Esophagus squamous epithelium (tissue), 4 donors: ENCODE measurements at regions not wholly inside any gene's neighbourhood (a gene's known extent, or its start where the extent isn't known, plus 50 kb on each side); places are given as distances from the start of the nearest gene placed in this dataset.

Experiments
- CTCF ChIP-seq, 6 experiments: fragments of 450-650 bp in 4 of 6; fragments of 200-600 bp in 2 of 6; sonication (generic) in 2 of 6; IDR thresholded peaks; one replicate each; pipeline ENCODE4 v1.5.1; 2016 to 2019; ENCODE audit warnings: antibody characterized with exemption in 6 of 6, mild to moderate bottlenecking in 4 of 6, moderate library complexity in 4 of 6
- POLR2A ChIP-seq, 4 donors: fragments of 450-650 bp; IDR thresholded peaks; one replicate each; pipeline ENCODE4 v1.6.1; 2017; ENCODE audit warnings: antibody characterized with exemption in 4 of 4, mild to moderate bottlenecking in 4 of 4, moderate library complexity in 3 of 4

DNA sequence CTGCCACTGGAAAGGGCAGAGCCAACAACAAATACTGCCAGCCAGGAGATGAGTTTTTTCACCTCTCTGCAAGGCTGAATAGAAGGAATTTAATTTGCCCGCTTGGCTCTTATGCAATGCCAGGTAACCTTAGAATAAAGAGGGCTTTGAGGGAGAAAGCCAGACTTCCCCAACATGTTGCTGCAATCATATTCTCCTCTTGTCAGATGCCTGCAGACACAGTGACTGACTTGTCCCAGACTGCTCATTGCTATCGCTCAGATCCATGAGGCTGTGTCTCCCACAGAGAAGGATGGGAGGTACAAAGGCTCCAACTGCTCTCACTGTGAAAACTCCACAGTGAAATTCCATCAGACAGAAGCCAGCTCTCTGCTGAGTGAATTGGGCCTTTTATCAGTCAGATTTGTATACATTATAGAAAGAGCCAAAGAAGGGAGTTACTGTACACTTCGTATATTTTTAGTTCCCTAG lies 517.0 kb upstream of the ID4 start:
- TF ChIP-seq CTCF (IDR thresholded peaks at IDR 0.05) (no peak), POLR2A (IDR thresholded peaks at IDR 0.05) (no peak)
